Nephron (organoid): ENCODE measurements at regions not wholly inside any gene's neighbourhood (a gene's known extent, or its start where the extent isn't known, plus 50 kb on each side); places are given as distances from the start of the nearest gene placed in this dataset.

ENCODE experiments used
- H3K27ac Mint-ChIP-seq, 3 experiments: 2 replicates each; pipeline ENCODE4 v1.8.0; 2020; ENCODE audit warnings: mixed read lengths in 3 of 3, mild to moderate bottlenecking in 2 of 3, moderate library complexity in 1 of 3
- H3K27me3 Mint-ChIP-seq: 2 replicates; pipeline ENCODE4 v1.8.0; 2021; ENCODE audit warnings: low read depth, mild to moderate bottlenecking, moderate library complexity, mixed read lengths
- H3K36me3 Mint-ChIP-seq: 2 replicates; pipeline ENCODE4 v1.8.0; 2020; ENCODE audit warnings: low read depth, mixed read lengths
- H3K4me1 Mint-ChIP-seq: 2 replicates; pipeline ENCODE4 v1.8.0; 2020; ENCODE audit warnings: mixed read lengths
- H3K4me3 Mint-ChIP-seq, 3 experiments: 2 replicates each; pipeline ENCODE4 v1.8.0; 2020; ENCODE audit warnings: mild to moderate bottlenecking in 3 of 3, mixed read lengths in 3 of 3, moderate library complexity in 2 of 3
- H3K9me3 Mint-ChIP-seq: 2 replicates; pipeline ENCODE4 v1.8.0; 2020; ENCODE audit warnings: mixed read lengths
- CTCF ChIP-seq, 3 experiments: fragments of 200-600 bp; sonication (generic); IDR thresholded peaks; one replicate each; pipeline ENCODE4 v1.5.0; 2021; ENCODE audit warnings: antibody characterized with exemption in 3 of 3; ENCODE audit not compliant: unreplicated experiment in 3 of 3

DNA sequence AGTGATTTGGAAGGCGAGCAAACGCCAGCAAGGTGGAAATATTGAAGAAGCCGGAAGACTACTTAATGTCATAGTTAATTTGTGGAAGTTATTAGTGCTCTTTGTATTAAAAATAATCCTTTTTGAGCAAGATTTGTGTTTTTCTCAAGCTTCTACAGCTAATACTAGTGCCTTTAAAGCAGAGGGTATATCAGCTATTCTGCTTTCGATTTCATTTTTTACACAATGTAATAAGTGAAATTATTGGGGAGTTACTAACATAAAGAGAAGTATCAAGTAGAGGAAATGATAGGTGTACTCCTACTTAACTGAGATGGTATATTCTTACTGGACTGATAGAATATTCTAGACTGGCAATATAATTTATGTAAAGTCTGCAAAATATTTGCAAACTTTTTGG lies 392.4 kb upstream of the DCN start:
- no peak for TF ChIP-seq CTCF (IDR thresholded peaks at IDR 0.05; ENCODE audit: unreplicated experiment in 3 of 3)
- no peak overlapping the region for H3K27ac Mint-ChIP-seq
- no peak overlapping the region for H3K4me3 Mint-ChIP-seq
- H3K4me1 Mint-ChIP-seq = peaks cover 19% of the 10 kb centered on the region
- no peaks in the 10 kb centered on the region for H3K36me3 Mint-ChIP-seq
- H3K27me3 Mint-ChIP-seq = no peaks in the 10 kb centered on the region
- no peaks in the 10 kb centered on the region for H3K9me3 Mint-ChIP-seq

DNA sequence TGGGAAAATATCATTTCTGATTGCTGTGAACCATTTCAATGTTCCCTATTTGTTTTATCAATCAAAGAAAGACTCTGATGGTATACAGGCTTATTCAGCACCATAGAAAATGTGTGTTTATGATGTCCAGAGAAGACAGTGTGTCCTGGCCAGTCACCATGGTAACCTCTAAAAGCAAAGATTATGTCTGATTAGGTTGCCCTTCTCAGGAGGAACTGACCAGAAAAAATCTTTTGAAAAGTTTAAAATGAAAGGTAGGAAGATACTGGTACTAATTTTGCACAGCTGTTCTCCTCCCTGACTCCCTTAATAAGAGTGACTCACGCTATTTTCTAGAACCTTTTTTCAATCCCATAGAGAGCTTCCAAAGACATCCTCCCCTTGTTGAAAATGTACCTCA lies 391.8 kb upstream of the DCN start:
- H3K9me3 Mint-ChIP-seq = no peaks in the 10 kb centered on the region
- H3K27me3 Mint-ChIP-seq = no peaks in the 10 kb centered on the region
- H3K4me1 Mint-ChIP-seq = peaks cover 17% of the 10 kb centered on the region
- H3K4me3 Mint-ChIP-seq = no peak overlapping the region
- no peaks in the 10 kb centered on the region for H3K36me3 Mint-ChIP-seq
- no peak for TF ChIP-seq CTCF (IDR thresholded peaks at IDR 0.05; ENCODE audit: unreplicated experiment in 3 of 3)
- H3K27ac Mint-ChIP-seq = no peak overlapping the region

GRCh38 chr12:91572869-91573268 lies 390.3 kb upstream of the DCN start:
- no peaks in the 10 kb centered on the region for H3K36me3 Mint-ChIP-seq
- H3K27me3 Mint-ChIP-seq = no peaks in the 10 kb centered on the region
- H3K4me3 Mint-ChIP-seq = no peak overlapping the region
- H3K9me3 Mint-ChIP-seq = no peaks in the 10 kb centered on the region
- H3K4me1 Mint-ChIP-seq = peaks cover 3% of the 10 kb centered on the region
- no peak for TF ChIP-seq CTCF (IDR thresholded peaks at IDR 0.05; ENCODE audit: unreplicated experiment in 3 of 3)
- H3K27ac Mint-ChIP-seq = no peak overlapping the region

GRCh38 chr12:91567100-91567485 lies 384.5 kb upstream of the DCN start:
- no peak for TF ChIP-seq CTCF (IDR thresholded peaks at IDR 0.05; ENCODE audit: unreplicated experiment in 3 of 3)
- no peak overlapping the region for H3K27ac Mint-ChIP-seq
- H3K4me1 Mint-ChIP-seq = peaks cover 21% of the 10 kb centered on the region
- H3K4me3 Mint-ChIP-seq = no peak overlapping the region
- H3K27me3 Mint-ChIP-seq = no peaks in the 10 kb centered on the region
- no peaks in the 10 kb centered on the region for H3K9me3 Mint-ChIP-seq
- no peaks in the 10 kb centered on the region for H3K36me3 Mint-ChIP-seq

- peak overlapping the region in 1 of 3 experiments; percentile 76 for H3K27ac Mint-ChIP-seq
These were observed 383.9 kb upstream of the DCN start for GRCh38 chr12:91566328-91567099.

More at GRCh38 chr12:91566328-91567099, 383.9 kb upstream of the DCN start:
- no peak for TF ChIP-seq CTCF (IDR thresholded peaks at IDR 0.05; ENCODE audit: unreplicated experiment in 3 of 3)
- no peaks in the 10 kb centered on the region for H3K9me3 Mint-ChIP-seq
- H3K4me3 Mint-ChIP-seq = no peak overlapping the region
- peaks cover 25% of the 10 kb centered on the region for H3K4me1 Mint-ChIP-seq
- no peaks in the 10 kb centered on the region for H3K27me3 Mint-ChIP-seq
- no peaks in the 10 kb centered on the region for H3K36me3 Mint-ChIP-seq
